ENCODE measurements at regions not wholly inside any gene's neighbourhood (a gene's known extent, or its start where the extent isn't known, plus 50 kb on each side); places are given as distances from the start of the nearest gene placed in this dataset.
"Not testable (repeated sequence)": the region's sequence is repeated elsewhere in the genome, so short reads cannot be mapped to it uniquely, and the experiment has no call there.

GRCh38 chr9:129561594-129562281 is 59.2 kb downstream of the C9orf50 start:
- in situ Hi-C loops (cut with MboI; ENCODE audit: low sequenced_read_pairs), result no loop called here

GRCh38 chr9:129560881-129561306 is 60.0 kb downstream of the C9orf50 start:
- in situ Hi-C loops (cut with MboI; ENCODE audit: low sequenced_read_pairs), result no loop called here

- in situ Hi-C loops (cut with MboI; ENCODE audit: low sequenced_read_pairs), result no loop called here
Measured at GRCh38 chr9:129559506-129559881, 61.4 kb downstream of the C9orf50 start.

- in situ Hi-C loops (cut with MboI; ENCODE audit: low sequenced_read_pairs), result no loop called here
Measured at GRCh38 chr9:129558551-129559505, 62.1 kb downstream of the C9orf50 start.

GRCh38 chr9:129558063-129558550 is 62.8 kb downstream of the C9orf50 start:
- in situ Hi-C loops (cut with MboI; ENCODE audit: low sequenced_read_pairs), result no loop called here

DNA sequence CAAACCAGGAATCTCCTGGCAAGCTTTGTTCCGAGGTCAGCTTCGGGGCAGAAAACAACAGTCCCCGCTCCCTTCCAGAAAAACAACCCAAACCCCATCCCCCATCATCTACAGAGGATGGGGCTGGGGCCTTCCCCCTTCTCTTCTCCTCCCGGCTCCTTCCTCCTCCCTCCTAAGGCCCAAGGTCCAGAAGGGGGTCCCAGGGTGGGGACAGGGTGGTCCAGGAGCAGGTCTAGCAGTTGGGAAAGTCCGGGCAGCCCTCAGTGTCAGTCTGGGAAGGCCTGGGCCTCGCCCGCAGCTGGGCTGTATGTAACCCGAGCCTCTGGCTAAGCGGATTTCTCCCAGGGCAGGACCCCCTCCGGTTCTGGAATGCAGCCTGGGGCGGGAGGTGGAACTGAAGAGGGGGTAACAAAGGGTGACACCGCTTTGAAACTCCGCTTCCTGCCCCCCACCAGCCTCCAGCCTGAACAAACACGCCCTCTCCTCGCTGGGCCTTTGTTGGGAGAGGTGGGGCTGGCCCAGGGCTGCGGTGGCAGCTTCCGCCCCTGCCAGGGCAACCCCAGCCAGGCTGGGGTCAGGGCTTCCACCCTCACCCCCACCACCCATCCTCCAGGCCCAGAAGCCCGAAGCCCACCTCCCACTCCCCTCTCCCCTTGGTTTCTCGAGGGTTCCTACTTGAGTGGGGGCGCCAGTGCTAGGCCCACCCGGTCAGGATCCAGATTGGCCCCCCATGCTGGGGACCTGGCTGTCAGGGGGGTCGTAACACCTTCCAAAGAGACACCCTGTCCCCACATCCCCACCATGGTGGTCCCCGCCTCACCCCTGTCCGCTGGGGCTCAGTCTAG is 63.5 kb downstream of the C9orf50 start:
- in situ Hi-C loops (cut with MboI; ENCODE audit: low sequenced_read_pairs), result no loop called here

DNA sequence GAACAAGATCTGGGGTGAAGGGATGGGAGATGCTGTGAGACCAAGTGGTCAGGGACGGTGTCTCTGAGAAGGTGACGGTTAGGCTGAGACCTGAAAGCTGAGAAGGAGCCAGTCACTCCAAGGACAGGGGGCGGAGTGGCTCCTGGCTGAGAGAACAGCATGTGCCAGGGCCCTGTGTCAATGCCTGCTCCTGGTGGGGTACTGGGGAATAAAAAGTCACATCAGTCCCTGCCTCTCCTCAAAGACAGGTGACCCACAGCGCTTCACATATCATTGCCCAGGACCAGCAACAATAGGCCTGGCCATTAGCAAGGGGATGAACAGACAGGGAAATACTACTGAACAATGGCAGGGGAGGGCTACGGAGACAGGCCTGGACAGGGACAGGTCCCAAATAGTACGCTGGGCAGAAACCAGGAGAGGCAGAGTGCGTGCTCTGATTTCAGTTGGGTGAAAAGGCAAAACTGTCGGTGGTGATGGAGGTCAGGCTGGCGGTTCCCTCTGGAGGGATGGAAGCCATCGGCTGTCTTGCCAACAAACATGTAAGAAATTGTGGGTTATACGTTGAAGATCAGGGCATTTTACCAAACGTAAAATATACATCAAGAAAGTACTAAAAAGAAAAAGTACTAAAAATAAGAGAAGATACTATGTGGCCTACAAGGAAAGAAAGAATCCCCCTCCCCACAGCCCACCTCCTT is 64.3 kb downstream of the C9orf50 start:
- in situ Hi-C loops (cut with MboI; ENCODE audit: low sequenced_read_pairs), result no loop called here

- in situ Hi-C loops (cut with MboI; ENCODE audit: low sequenced_read_pairs), result no loop called here
Measured at GRCh38 chr9:129555512-129556215, 65.2 kb downstream of the C9orf50 start.

- in situ Hi-C loops (cut with MboI; ENCODE audit: low sequenced_read_pairs), result no loop called here
Measured at GRCh38 chr9:129554649-129555048, 66.3 kb downstream of the C9orf50 start.

DNA sequence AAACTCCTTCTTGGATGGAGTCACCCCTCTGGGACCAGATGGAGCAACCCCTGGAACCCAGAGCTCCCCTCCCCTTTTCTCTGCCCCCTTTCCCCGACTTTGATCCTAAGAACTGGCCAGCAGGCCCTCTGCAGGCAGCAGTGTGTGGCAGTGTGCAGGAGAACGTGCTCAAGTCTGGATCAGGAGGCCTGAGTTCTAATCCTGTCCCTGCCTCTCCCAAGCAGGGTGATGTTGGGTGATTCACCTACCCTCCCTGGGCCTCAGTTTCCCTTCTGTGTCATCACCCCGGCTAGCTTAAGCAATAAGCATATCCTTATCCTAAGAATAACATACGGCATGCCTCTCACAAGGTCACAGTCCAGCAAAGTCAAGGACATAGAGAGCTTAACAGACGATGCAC is 67.6 kb downstream of the C9orf50 start:
- in situ Hi-C loops (cut with MboI; ENCODE audit: low sequenced_read_pairs), result no loop called here

- in situ Hi-C loops (cut with MboI; ENCODE audit: low sequenced_read_pairs), result no loop called here
Measured at GRCh38 chr9:129552064-129552463, 68.8 kb downstream of the C9orf50 start.

GRCh38 chr9:129551393-129551973 is 69.4 kb downstream of the C9orf50 start:
- in situ Hi-C loops (cut with MboI; ENCODE audit: low sequenced_read_pairs), result no loop called here

DNA sequence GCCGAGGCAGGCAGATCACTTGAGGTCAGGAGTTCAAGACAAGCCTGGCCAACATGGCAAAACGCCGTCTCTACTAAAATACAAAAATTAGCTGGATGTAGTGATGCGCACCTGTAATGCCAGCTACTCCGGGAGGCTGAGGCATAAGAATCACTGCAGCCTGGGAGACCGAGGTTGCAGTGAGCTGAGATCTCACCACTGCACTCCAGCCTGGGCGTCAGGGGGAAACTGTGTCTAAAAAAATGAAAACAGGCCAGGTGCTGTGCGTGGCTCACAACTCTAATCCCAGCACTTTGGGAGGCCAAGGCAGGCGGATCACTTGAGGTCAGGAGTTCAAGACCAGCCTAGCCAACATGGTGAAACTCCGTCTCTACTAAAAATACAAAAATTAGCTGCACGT is 69.9 kb downstream of the C9orf50 start:
- in situ Hi-C loops (cut with MboI; ENCODE audit: low sequenced_read_pairs), result not testable (repeated sequence)

DNA sequence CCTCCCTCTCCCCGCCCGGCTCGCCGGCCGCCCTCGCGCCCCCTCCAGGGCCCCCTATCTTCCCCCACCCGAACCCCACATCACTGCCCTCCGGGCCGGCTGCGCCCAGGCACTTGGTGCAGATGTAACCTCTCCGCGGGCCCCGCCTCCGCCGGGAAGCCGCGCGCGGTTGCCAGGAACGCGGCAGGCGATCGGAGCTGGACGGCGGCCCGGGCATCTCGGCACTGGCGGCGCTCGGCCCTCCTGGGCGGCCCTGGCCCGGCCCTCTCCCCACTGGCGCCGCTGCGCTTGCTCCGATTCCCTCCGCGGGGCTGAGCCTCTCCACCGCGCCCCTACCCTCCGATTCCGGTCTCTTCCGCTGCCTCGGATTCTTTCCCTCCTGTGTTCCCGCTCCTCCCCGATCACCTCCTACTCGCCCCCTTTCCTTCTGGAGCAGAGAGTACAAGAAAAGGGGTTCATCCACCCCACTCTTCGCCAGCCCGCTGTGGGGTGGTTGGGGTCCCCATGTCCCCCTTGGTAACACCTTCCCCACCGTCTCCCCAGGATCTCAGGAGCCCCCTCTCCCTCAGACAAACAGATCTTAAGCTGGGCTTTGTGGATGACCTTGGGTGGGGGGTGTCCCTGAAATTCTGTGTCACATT is 70.6 kb downstream of the C9orf50 start:
- in situ Hi-C loops (cut with MboI; ENCODE audit: low sequenced_read_pairs), result no loop called here

GRCh38 chr9:129549684-129550083 is 71.2 kb downstream of the C9orf50 start:
- in situ Hi-C loops (cut with MboI; ENCODE audit: low sequenced_read_pairs), result no loop called here

DNA sequence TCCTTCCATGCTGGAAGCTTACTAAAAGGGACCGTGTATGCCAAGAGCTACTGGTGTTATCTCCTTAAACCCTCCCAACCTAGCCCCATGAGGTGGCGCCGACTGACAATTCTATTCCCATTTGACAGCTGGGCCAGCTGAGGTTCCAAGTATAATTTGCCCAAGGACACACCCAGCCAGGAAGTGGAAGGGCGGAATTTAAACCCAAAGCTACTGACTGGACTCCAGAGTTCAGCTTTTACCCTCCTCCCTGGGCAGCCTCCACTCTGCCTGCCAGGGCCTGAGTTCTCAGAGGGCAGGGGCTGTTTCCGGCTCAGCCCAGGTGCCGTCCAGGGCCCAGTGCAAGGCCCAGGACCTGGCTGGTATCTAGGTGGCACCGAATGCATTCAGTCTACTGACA is 71.8 kb downstream of the C9orf50 start:
- in situ Hi-C loops (cut with MboI; ENCODE audit: low sequenced_read_pairs), result no loop called here

DNA sequence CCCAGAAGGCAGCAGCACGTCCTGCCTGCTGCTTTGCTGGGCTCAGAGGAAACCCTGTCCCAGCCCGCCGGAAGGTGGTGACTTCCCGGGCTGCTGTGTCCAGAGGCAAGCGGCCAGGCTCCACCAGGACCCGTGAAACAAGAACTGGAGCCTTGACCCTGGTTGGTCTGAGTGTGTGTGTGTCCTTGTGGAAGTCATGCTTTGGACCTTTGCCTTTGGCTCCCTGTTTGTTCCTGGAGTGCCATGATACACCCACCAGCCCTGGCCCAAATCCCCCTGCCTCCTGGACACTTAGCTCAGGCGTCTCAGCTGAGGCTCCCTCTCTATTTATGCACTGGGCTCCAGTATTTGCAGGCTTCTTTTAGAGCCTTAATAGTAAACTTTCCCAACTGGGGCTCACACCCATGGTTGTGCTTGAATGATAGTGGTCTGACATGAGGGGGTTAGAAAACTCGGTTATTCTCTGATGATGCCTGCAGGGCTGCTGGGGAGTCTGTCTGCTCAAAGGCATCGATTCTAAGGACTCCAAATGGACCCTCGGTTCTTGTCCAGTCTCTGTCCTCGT is 72.2 kb downstream of the C9orf50 start:
- in situ Hi-C loops (cut with MboI; ENCODE audit: low sequenced_read_pairs), result no loop called here

- in situ Hi-C loops (cut with MboI; ENCODE audit: low sequenced_read_pairs), result no loop called here
Measured at GRCh38 chr9:129547869-129548570, 72.9 kb downstream of the C9orf50 start.

Measured in HL-60/S4 treated with retinoic acid at 250 ng/mL for 4 days and 3 days (cell line).